Breast epithelium (tissue), 4 donors: ENCODE measurements at regions not wholly inside any gene's neighbourhood (a gene's known extent, or its start where the extent isn't known, plus 50 kb on each side); places are given as distances from the start of the nearest gene placed in this dataset.
A peak's percentile ranks its signal among the peaks of the same experiment; 100 is the strongest.

Experiments
- DNase-seq, 2 donors: peaks; one replicate each; pipeline ENCODE4 v3.0.0-alpha.2; 2019; ENCODE audit warnings: low spot score in 2 of 2
- H3K27ac ChIP-seq, 2 donors: fragments of 200-600 bp; sonication (generic) in 1 of 2; one replicate each; pipeline ENCODE4 v1.5.1; 2016 to 2019; ENCODE audit warnings: mild to moderate bottlenecking in 1 of 2
- H3K27me3 ChIP-seq, 2 donors: fragments of 200-600 bp; sonication (generic) in 1 of 2; one replicate each; pipeline versions ENCODE4 v1.5.1 to v1.6.0; 2017 to 2019; ENCODE audit warnings: control low read depth in 1 of 2, mild to moderate bottlenecking in 1 of 2
- H3K36me3 ChIP-seq: fragments of 200-600 bp; one replicate; pipeline ENCODE4 v1.5.1; 2019
- H3K4me1 ChIP-seq, 2 donors: fragments of 200-600 bp; sonication (generic); one replicate each; pipeline ENCODE4 v1.5.1; 2016 to 2019; ENCODE audit warnings: control low read depth in 1 of 2
- H3K4me3 ChIP-seq, 3 donors: fragments of 200-600 bp; sonication (generic); 1 replicate in 2 of 3; 2 replicates in 1 of 3; pipeline ENCODE4 v1.5.1; 2016 to 2019; ENCODE audit warnings: mild to moderate bottlenecking in 3 of 3, moderate library complexity in 2 of 3
- H3K9me3 ChIP-seq, 2 donors: fragments of 200-600 bp; sonication (generic) in 1 of 2; one replicate each; pipeline ENCODE4 v1.5.1; 2016 to 2019; ENCODE audit warnings: control low read depth in 1 of 2
- POLR2A ChIP-seq: fragments of 450-650 bp; IDR thresholded peaks from one replicate; pipeline ENCODE4 v1.6.1; 2016; ENCODE audit warnings: antibody characterized with exemption, mild to moderate bottlenecking, moderate library complexity
- POLR2AphosphoS5 ChIP-seq, 3 donors: sonication (generic); formaldehyde crosslinking; IDR thresholded peaks; one replicate each; pipeline ENCODE4 v1.6.1; 2017; ENCODE audit warnings: antibody characterized with exemption in 3 of 3
- intact Hi-C: fragments of 100-400 bp; cut with DNase I; formaldehyde crosslinking; loops from one replicate; pipeline ENCODE4 v1.15.1; 2023; ENCODE audit warnings: low total_unique reads
- TF ChIP-seq, protein P1 (sequence below), 3 donors: fragments of 450-650 bp; IDR thresholded peaks; one replicate each; pipeline ENCODE4 v1.5.1; 2016 to 2017; ENCODE audit warnings: antibody characterized with exemption in 3 of 3, mild to moderate bottlenecking in 3 of 3, moderate library complexity in 3 of 3

GRCh38 chr3:132205609-132206008, 111.6 kb upstream of the ACP3 start:
- DNase-seq, result no peak
- intact Hi-C loops, result no loop called here
- TF ChIP-seq POLR2AphosphoS5 (IDR thresholded peaks at IDR 0.05) (no peak), POLR2A (no peak)
- TF ChIP-seq, protein P1, sequence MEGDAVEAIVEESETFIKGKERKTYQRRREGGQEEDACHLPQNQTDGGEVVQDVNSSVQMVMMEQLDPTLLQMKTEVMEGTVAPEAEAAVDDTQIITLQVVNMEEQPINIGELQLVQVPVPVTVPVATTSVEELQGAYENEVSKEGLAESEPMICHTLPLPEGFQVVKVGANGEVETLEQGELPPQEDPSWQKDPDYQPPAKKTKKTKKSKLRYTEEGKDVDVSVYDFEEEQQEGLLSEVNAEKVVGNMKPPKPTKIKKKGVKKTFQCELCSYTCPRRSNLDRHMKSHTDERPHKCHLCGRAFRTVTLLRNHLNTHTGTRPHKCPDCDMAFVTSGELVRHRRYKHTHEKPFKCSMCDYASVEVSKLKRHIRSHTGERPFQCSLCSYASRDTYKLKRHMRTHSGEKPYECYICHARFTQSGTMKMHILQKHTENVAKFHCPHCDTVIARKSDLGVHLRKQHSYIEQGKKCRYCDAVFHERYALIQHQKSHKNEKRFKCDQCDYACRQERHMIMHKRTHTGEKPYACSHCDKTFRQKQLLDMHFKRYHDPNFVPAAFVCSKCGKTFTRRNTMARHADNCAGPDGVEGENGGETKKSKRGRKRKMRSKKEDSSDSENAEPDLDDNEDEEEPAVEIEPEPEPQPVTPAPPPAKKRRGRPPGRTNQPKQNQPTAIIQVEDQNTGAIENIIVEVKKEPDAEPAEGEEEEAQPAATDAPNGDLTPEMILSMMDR (IDR thresholded peaks at IDR 0.05), result no peak
- Histone ChIP-seq H3K9me3 (no peaks in the 10 kb centered on the region), H3K27me3 (no peaks in the 10 kb centered on the region), H3K36me3 (no peaks in the 10 kb centered on the region), H3K27ac (no peak overlapping the region), H3K4me3 (no peak overlapping the region), H3K4me1 (no peaks in the 10 kb centered on the region)

GRCh38 chr3:132209855-132210254, 107.4 kb upstream of the ACP3 start:
- Histone ChIP-seq H3K9me3 (no peaks in the 10 kb centered on the region), H3K27ac (no peak overlapping the region), H3K4me1 (no peaks in the 10 kb centered on the region), H3K36me3 (no peaks in the 10 kb centered on the region), H3K27me3 (no peaks in the 10 kb centered on the region), H3K4me3 (no peak overlapping the region)
- no peak for DNase-seq
- TF ChIP-seq POLR2AphosphoS5 (IDR thresholded peaks at IDR 0.05) (no peak), POLR2A (no peak)
- TF ChIP-seq, protein P1 (IDR thresholded peaks at IDR 0.05), result no peak
- intact Hi-C loops, result no loop called here

DNA sequence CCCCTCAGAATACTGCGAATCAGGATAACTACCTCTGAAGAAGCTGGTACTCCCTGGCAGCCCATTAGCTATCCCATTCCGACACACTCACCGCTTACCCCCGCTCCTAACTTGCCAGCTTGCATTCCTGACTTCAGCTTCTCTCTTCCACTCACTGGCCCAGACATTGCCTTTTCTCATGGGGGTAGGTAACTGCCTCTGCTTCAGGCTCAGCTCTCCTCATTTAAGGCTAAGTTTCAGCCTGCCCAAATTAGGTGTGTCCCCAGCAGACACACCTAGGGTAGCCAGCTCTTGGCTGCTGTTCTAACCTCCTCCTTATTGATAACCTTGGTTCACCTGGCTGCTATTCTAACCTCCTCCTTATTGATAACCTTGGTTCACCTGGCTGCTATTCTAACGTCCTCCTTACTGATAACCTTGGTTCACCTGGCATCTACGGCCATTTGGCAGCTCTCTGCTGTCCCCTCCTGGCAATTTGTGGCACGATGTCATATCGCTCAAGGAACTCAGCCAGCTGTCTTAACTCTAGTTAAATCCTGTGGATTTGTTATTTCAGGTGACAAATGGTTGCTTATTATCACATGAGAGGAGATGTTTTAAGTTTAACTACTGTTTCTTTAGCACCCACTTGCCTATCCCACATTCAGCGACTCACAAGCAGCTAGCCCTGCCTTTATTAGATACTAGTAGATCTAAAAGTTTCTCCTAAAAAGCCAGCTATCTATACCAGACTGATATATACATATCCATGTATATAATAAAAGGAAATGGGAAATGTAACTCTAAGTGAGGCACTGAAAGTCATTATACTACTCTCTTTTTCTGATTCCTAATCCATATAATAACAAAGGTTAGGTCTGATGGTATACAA, 106.5 kb upstream of the ACP3 start:
- intact Hi-C loops, result no loop called here
- Histone ChIP-seq H3K27me3 (no peaks in the 10 kb centered on the region), H3K27ac (no peak overlapping the region), H3K36me3 (no peaks in the 10 kb centered on the region), H3K9me3 (no peaks in the 10 kb centered on the region), H3K4me3 (no peak overlapping the region), H3K4me1 (no peaks in the 10 kb centered on the region)
- TF ChIP-seq POLR2A, result no peak
- TF ChIP-seq, protein P1 (IDR thresholded peaks at IDR 0.05), result peak in 1 of 3 donors; percentile 13
- DNase-seq, result no peak

- intact Hi-C loops, result no loop called here
- H3K9me3 ChIP-seq, result no peaks in the 10 kb centered on the region
- H3K4me3 ChIP-seq, result no peak overlapping the region
- H3K27ac ChIP-seq, result no peak overlapping the region
- TF ChIP-seq, protein P1 (IDR thresholded peaks at IDR 0.05), result no peak
- TF ChIP-seq POLR2AphosphoS5 (IDR thresholded peaks at IDR 0.05) (no peak), POLR2A (no peak)
- H3K36me3 ChIP-seq, result no peaks in the 10 kb centered on the region
- DNase-seq, result no peak
- H3K4me1 ChIP-seq, result no peaks in the 10 kb centered on the region
- H3K27me3 ChIP-seq, result no peaks in the 10 kb centered on the region
Observed at GRCh38 chr3:132211896-132212295, 105.3 kb upstream of the ACP3 start.
